OCI-LY3 (cell line): ENCODE measurements at regions not wholly inside any gene's neighbourhood (a gene's known extent, or its start where the extent isn't known, plus 50 kb on each side); places are given as distances from the start of the nearest gene placed in this dataset.

ENCODE experiments used
- CTCF ChIP-seq: fragments of 200-600, 300-600 bp; sonication (generic); IDR thresholded peaks from 2 replicates; pipeline ENCODE4 v1.5.1; 2014; ENCODE audit warnings: antibody characterized with exemption, low read length, low read depth
- EZH2phosphoT487 ChIP-seq: fragments of 200-600 bp; shearing (Covaris generic); IDR thresholded peaks from 2 replicates; pipeline ENCODE4 v1.6.1; 2018; ENCODE audit warnings: antibody characterized with exemption, mixed run types, low read depth

GRCh38 chr13:50384724-50385123 is 369.5 kb downstream of the KCNRG start:
- TF ChIP-seq CTCF = no peak
- TF ChIP-seq EZH2phosphoT487 = no peak
